GM12878 (cell line): ENCODE measurements at regions not wholly inside any gene's neighbourhood (a gene's known extent, or its start where the extent isn't known, plus 50 kb on each side); places are given as distances from the start of the nearest gene placed in this dataset.

Experiments
- ATAC-seq: fragments of 200-7000 bp; cut with Tn5 transposase; 3 replicates; pipeline ENCODE4 v1.9.1; 2020; ENCODE audit warnings: mild to moderate bottlenecking, moderate library complexity
- BruUV-seq: library from RNA; stranded (reverse); fragments of 400-500 nt; replicated peaks from 2 replicates; lab custom pipeline; 2021; lab: Mats Ljungman, UMichigan
- CTCF ChIA-PET: fragments of 300-600 bp; sonication (Branson Sonifier 250); formaldehyde crosslinking; extraction: SDS; loops from one replicate; lab custom pipeline; 2021; ENCODE audit warnings: inconsistent platforms; lab: Yijun Ruan, JAX
- POLR2A ChIA-PET: fragments of 350-600 bp; formaldehyde crosslinking; extraction: SDS; loops from one replicate; lab custom pipeline; 2021; ENCODE audit warnings: inconsistent platforms; lab: Charles Lee
- RAD21 ChIA-PET: fragments of 300-600 bp; sonication (Branson Sonifier 250); formaldehyde crosslinking; loops from one replicate; lab custom pipeline; 2023; ENCODE audit warnings: antibody characterized with exemption; ENCODE audit not compliant: unreplicated experiment; lab: Charles Lee
- SMC1A ChIA-PET: fragments of 300-600 bp; sonication (Branson Sonifier 250); formaldehyde crosslinking; loops from one replicate; lab custom pipeline; 2023; ENCODE audit not compliant: unreplicated experiment, uncharacterized antibody; lab: Charles Lee
- DNase-seq: peaks from one replicate; pipeline ENCODE4 v3.0.0-alpha.2; 2011; ENCODE audit warnings: low read depth, low spot score
- FAIRE-seq: peaks from 3 replicates; lab custom pipeline; 2011; peaks lifted over from hg19 to GRCh38; lab: Jason Lieb, UNC
- H2AFZ ChIP-seq: 2 replicates; pipeline ENCODE4 v1.6.0; 2011; ENCODE audit warnings: low read depth, low read length, control low read depth; ENCODE audit not compliant: control insufficient read depth
- H3K27ac ChIP-seq: 2 replicates; pipeline ENCODE4 v1.5.1; 2011; ENCODE audit warnings: control low read depth; ENCODE audit not compliant: control insufficient read depth, insufficient read depth
- H3K27me3 ChIP-seq, 2 experiments: replicated peaks in 1 of 2; 2 replicates each; pipeline versions ENCODE4 v1.6.0 to v1.6.1; 2011; ENCODE audit warnings: low read length in 1 of 2; ENCODE audit not compliant: control insufficient read depth in 2 of 2, insufficient read depth in 2 of 2
- H3K36me3 ChIP-seq, 2 experiments: 2 replicates each; pipeline ENCODE4 v1.5.1; 2011; ENCODE audit warnings: low read length in 1 of 2; ENCODE audit not compliant: control insufficient read depth in 2 of 2, insufficient read depth in 2 of 2
- H3K4me1 ChIP-seq: 2 replicates; pipeline ENCODE4 v1.6.1; 2011; ENCODE audit warnings: mild to moderate bottlenecking, low read length, moderate library complexity, mixed read lengths; ENCODE audit not compliant: control insufficient read depth, insufficient read depth
- H3K4me2 ChIP-seq: 2 replicates; pipeline ENCODE4 v1.6.0; 2011; ENCODE audit warnings: control low read depth; ENCODE audit not compliant: control insufficient read depth, insufficient read depth
- H3K4me3 ChIP-seq: fragments of 200-600 bp; sonication (generic); 2 replicates; pipeline ENCODE4 v1.5.1; 2016
- H3K79me2 ChIP-seq: 2 replicates; pipeline ENCODE4 v1.6.0; 2011; ENCODE audit warnings: low read length; ENCODE audit not compliant: control insufficient read depth, insufficient read depth
- H3K9ac ChIP-seq: 2 replicates; pipeline ENCODE4 v1.8.0; 2011; ENCODE audit warnings: low read length, control low read depth, mixed read lengths; ENCODE audit not compliant: control insufficient read depth, insufficient read depth
- H3K9me3 ChIP-seq: replicated peaks from 3 replicates; pipeline ENCODE4 v1.5.1; 2011; ENCODE audit warnings: mild to moderate bottlenecking, low read length; ENCODE audit not compliant: control insufficient read depth, insufficient read depth
- H4K20me1 ChIP-seq: 2 replicates; pipeline ENCODE4 v1.6.0; 2011; ENCODE audit not compliant: control insufficient read depth, insufficient read depth
- ASH2L ChIP-seq: fragments of 300-600, 200-600 bp; sonication (generic); IDR thresholded peaks from 2 replicates; pipeline ENCODE4 v1.6.1; 2017; ENCODE audit warnings: low read depth, mild to moderate bottlenecking, borderline replicate concordance
- ATF7 ChIP-seq: fragments of 450-650 bp; IDR thresholded peaks from 2 replicates; pipeline ENCODE4 v1.6.1; 2016; ENCODE audit warnings: low read depth, mild to moderate bottlenecking
- BHLHE40 ChIP-seq, 2 experiments: fragments of 450-650 bp in 1 of 2; IDR thresholded peaks; 2 replicates each; pipeline ENCODE4 v1.6.1; 2011 to 2017; ENCODE audit warnings: low read depth in 2 of 2, borderline replicate concordance in 1 of 2, improper control_type of control experiment in 1 of 2, low read length in 1 of 2, mild to moderate bottlenecking in 1 of 2
- CBX3 ChIP-seq: fragments of 200-600 bp; sonication (generic); IDR thresholded peaks from 2 replicates; pipeline ENCODE4 v1.6.1; 2016; ENCODE audit warnings: low read depth, borderline replicate concordance
- IKZF1 ChIP-seq: fragments of 450-650 bp; conservative IDR thresholded peaks from 2 replicates; pipeline ENCODE4 v1.6.1; 2017; ENCODE audit warnings: antibody characterized with exemption, mild to moderate bottlenecking
- IKZF2 ChIP-seq, 2 experiments: fragments of 450-650 bp; IDR thresholded peaks; 2 replicates each; pipeline ENCODE4 v1.6.1; 2017; ENCODE audit warnings: mild to moderate bottlenecking in 2 of 2, moderate library complexity in 2 of 2
- MTA2 ChIP-seq: fragments of 450-650 bp; IDR thresholded peaks from 2 replicates; pipeline ENCODE4 v1.6.1; 2016; ENCODE audit warnings: low read depth, mild to moderate bottlenecking, moderate library complexity
- MXI1 ChIP-seq: fragments of 150-350 bp; IDR thresholded peaks from 2 replicates; pipeline ENCODE4 v1.6.1; 2011; ENCODE audit warnings: low read depth, mild to moderate bottlenecking, inconsistent platforms, low read length, improper control_type of control experiment
- NFXL1 ChIP-seq: fragments of 450-650 bp; IDR thresholded peaks from 2 replicates; pipeline ENCODE4 v1.6.1; 2017; ENCODE audit warnings: antibody characterized with exemption, mild to moderate bottlenecking, borderline replicate concordance
- NFYA ChIP-seq: IDR thresholded peaks from 2 replicates; pipeline ENCODE4 v1.6.1; 2011; ENCODE audit warnings: low read depth, mild to moderate bottlenecking, low read length, improper control_type of control experiment, borderline replicate concordance
- NR2C2 ChIP-seq: IDR thresholded peaks from 2 replicates; pipeline ENCODE4 v1.6.1; 2011; ENCODE audit warnings: borderline replicate concordance, low read depth; ENCODE audit not compliant: control insufficient read depth, insufficient read length
- PAX5 ChIP-seq: IDR thresholded peaks from 2 replicates; pipeline ENCODE4 v1.6.1; 2011; ENCODE audit warnings: low read depth, low read length, borderline replicate concordance
- SREBF2 ChIP-seq: IDR thresholded peaks from 2 replicates; pipeline ENCODE4 v1.6.1; 2012; ENCODE audit warnings: mild to moderate bottlenecking, low read length
- SRF ChIP-seq, 2 experiments: IDR thresholded peaks; 2 replicates each; pipeline ENCODE4 v1.6.1; 2011; ENCODE audit warnings: low read depth in 2 of 2, low read length in 2 of 2, mild to moderate bottlenecking in 1 of 2, moderate library complexity in 1 of 2
- TCF12 ChIP-seq: IDR thresholded peaks from 2 replicates; pipeline ENCODE4 v1.6.1; 2011; ENCODE audit warnings: low read depth, mild to moderate bottlenecking, low read length
- TCF7 ChIP-seq: IDR thresholded peaks from 2 replicates; pipeline ENCODE4 v1.6.1; 2014; ENCODE audit warnings: antibody characterized with exemption, borderline replicate concordance
- ZBTB40 ChIP-seq: fragments of 450-650 bp; IDR thresholded peaks from 2 replicates; pipeline ENCODE4 v1.6.1; 2016; ENCODE audit warnings: mild to moderate bottlenecking, moderate library complexity, borderline replicate concordance
- ZSCAN29 ChIP-seq: fragments of 450-650 bp; IDR thresholded peaks from 2 replicates; pipeline ENCODE4 v1.6.1; 2017; ENCODE audit warnings: mild to moderate bottlenecking, moderate library complexity
- in situ Hi-C: fragments of 300-500 bp; cut with MboI; formaldehyde crosslinking; loops from 9 replicates; pipeline ENCODE4 v1.14.3; 2018; ENCODE audit warnings: mixed read lengths
- intact Hi-C: fragments of 100-400 bp; cut with micrococcal nuclease; formaldehyde crosslinking; loops from one replicate; pipeline ENCODE4 v1.14.2; 2022; ENCODE audit not compliant: unreplicated experiment

DNA sequence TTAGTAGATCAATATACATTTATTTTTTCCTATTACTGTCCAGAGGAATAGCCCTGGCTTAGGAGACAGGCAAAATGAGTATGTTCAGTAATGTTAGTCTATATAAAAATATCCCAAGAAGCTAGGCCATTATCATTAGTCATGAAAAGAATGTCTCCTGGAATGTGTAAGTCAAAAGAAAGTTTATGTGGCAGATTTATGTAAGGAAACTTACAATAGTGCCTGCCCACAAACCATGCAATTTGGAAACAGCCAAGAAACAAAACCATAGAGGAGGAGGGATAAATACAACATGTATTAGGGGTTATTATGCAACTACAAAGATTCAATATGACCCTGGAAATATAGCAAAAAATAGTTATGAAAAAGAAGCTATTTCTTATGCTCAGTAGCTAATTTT lies 96.3 kb downstream of the NOL4 start:
- CTCF ChIA-PET: interaction anchor here (0.7 to 7.8 kb wide), 6 partner anchors 56 to 532 kb away, joined by 3 to 80 read pairs (median 4); partner anchors contain the start of gene NOL4
- H4K20me1 ChIP-seq: no peaks in the 10 kb centered on the region
- SMC1A ChIA-PET: interaction anchor here (1.0 to 9.0 kb wide), 3 partner anchors 94 to 311 kb away, joined by 3 to 301 read pairs (median 3); no protein-coding TSS in a partner anchor
- RAD21 ChIA-PET: interaction anchor here (1.0 to 8.3 kb wide), 2 partner anchors 92 to 194 kb away, joined by 3 to 247 read pairs; no protein-coding TSS in a partner anchor
- ATAC-seq (no peak), FAIRE-seq (no peak), DNase-seq (no peak)
- POLR2A ChIA-PET: no interaction called here
- no TSS peak for BruUV-seq
- H3K9ac ChIP-seq: no peak overlapping the region
- H3K79me2 ChIP-seq: no peaks in the 10 kb centered on the region
- no peak overlapping the region for H2AFZ ChIP-seq
- H3K4me3 ChIP-seq: no peak overlapping the region
- intact Hi-C loops (loop anchor here (10.0 kb wide), 1 partner anchor 366 kb away; no protein-coding TSS in a partner anchor), in situ Hi-C loops (no loop called here)
- no peak overlapping the region for H3K27ac ChIP-seq
- H3K9me3 ChIP-seq: no peaks in the 10 kb centered on the region
- no peaks in the 10 kb centered on the region for H3K4me1 ChIP-seq
- no peak for TF ChIP-seq MTA2
- TF ChIP-seq NR2C2: no peak
- no peak for TF ChIP-seq PAX5
- no peak for TF ChIP-seq MXI1
- no peak for TF ChIP-seq IKZF1
- no peak for TF ChIP-seq NFXL1
- TF ChIP-seq NFYA: no peak
- no peak for TF ChIP-seq ATF7
- TF ChIP-seq ASH2L: no peak
- no peak for TF ChIP-seq SREBF2
- TF ChIP-seq BHLHE40 (IDR thresholded peaks at IDR 0.05; ENCODE audit: borderline replicate concordance in 1 of 2, low read depth in 2 of 2, low read length in 1 of 2): no peak
- no peak for TF ChIP-seq TCF7
- TF ChIP-seq ZSCAN29: no peak
- no peak for TF ChIP-seq SRF (IDR thresholded peaks at IDR 0.05; ENCODE audit: low read depth in 2 of 2, low read length in 2 of 2)
- no peak for TF ChIP-seq ZBTB40
- no peak for TF ChIP-seq CBX3
- TF ChIP-seq TCF12: no peak
- TF ChIP-seq IKZF2 (IDR thresholded peaks at IDR 0.05): no peak
- no peaks in the 10 kb centered on the region for H3K27me3 ChIP-seq
- no peaks in the 10 kb centered on the region for H3K36me3 ChIP-seq
- H3K4me2 ChIP-seq: no peak overlapping the region
